ENCODE measurements at regions not wholly inside any gene's neighbourhood (a gene's known extent, or its start where the extent isn't known, plus 50 kb on each side); places are given as distances from the start of the nearest gene placed in this dataset.

- TF ChIP-seq POLR2A (IDR thresholded peaks at IDR 0.05), result no peak
- TF ChIP-seq, protein P1, sequence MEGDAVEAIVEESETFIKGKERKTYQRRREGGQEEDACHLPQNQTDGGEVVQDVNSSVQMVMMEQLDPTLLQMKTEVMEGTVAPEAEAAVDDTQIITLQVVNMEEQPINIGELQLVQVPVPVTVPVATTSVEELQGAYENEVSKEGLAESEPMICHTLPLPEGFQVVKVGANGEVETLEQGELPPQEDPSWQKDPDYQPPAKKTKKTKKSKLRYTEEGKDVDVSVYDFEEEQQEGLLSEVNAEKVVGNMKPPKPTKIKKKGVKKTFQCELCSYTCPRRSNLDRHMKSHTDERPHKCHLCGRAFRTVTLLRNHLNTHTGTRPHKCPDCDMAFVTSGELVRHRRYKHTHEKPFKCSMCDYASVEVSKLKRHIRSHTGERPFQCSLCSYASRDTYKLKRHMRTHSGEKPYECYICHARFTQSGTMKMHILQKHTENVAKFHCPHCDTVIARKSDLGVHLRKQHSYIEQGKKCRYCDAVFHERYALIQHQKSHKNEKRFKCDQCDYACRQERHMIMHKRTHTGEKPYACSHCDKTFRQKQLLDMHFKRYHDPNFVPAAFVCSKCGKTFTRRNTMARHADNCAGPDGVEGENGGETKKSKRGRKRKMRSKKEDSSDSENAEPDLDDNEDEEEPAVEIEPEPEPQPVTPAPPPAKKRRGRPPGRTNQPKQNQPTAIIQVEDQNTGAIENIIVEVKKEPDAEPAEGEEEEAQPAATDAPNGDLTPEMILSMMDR (IDR thresholded peaks at IDR 0.05), result no peak
- no peak for TF ChIP-seq POLR2AphosphoS5 (IDR thresholded peaks at IDR 0.05)
Measured at GRCh38 chr10:84654671-84655070, 326.3 kb downstream of the CCSER2 start.
